Breast epithelium (tissue), 3 donors: ENCODE measurements at regions not wholly inside any gene's neighbourhood (a gene's known extent, or its start where the extent isn't known, plus 50 kb on each side); places are given as distances from the start of the nearest gene placed in this dataset.

Experiments used
- CTCF ChIP-seq, 3 donors: fragments of 450-650 bp; IDR thresholded peaks; one replicate each; pipeline ENCODE4 v1.5.1; 2016 to 2017; ENCODE audit warnings: antibody characterized with exemption in 3 of 3, mild to moderate bottlenecking in 3 of 3, moderate library complexity in 3 of 3
- POLR2A ChIP-seq: fragments of 450-650 bp; IDR thresholded peaks from one replicate; pipeline ENCODE4 v1.6.1; 2016; ENCODE audit warnings: antibody characterized with exemption, mild to moderate bottlenecking, moderate library complexity
- POLR2AphosphoS5 ChIP-seq, 3 donors: sonication (generic); formaldehyde crosslinking; IDR thresholded peaks; one replicate each; pipeline ENCODE4 v1.6.1; 2017; ENCODE audit warnings: antibody characterized with exemption in 3 of 3

GRCh38 chr13:58376349-58376748 is 744.8 kb downstream of the PCDH17 start:
- TF ChIP-seq POLR2A (no peak), POLR2AphosphoS5 (IDR thresholded peaks at IDR 0.05) (no peak), CTCF (IDR thresholded peaks at IDR 0.05) (no peak)
